Inferior parietal cortex (tissue), 1 donor: ENCODE measurements at regions not wholly inside any gene's neighbourhood (a gene's known extent, or its start where the extent isn't known, plus 50 kb on each side); places are given as distances from the start of the nearest gene placed in this dataset.

Experiments used
- DNase-seq: peaks from one replicate; pipeline ENCODE4 v3.0.0-alpha.2; 2016; ENCODE audit errors: extremely low spot score

- no peak for DNase-seq
Measured at GRCh38 chr18:27826101-27826500, 350.8 kb downstream of the CDH2 start.

- DNase-seq: no peak
Measured at GRCh38 chr18:27825689-27826088, 351.2 kb downstream of the CDH2 start.

- no peak for DNase-seq
Measured at GRCh38 chr18:27824841-27825681, 351.9 kb downstream of the CDH2 start.

DNA sequence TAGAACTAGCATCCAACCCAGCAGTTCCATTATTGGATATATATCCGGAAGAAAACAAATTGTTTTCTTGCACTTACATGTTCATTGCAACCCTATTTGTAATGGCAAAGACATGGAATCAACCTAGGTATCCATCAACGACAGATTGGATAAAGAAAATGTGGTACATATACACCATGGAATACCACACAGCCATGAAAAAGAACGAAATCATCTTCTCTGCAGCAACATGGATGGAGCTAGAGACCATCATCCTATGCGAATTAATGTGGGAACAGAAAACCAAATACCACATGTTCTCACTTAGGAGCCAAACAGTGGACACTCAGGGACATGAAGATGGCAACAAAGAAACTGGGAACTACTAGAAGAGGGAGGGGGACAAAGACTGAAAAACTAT is 352.7 kb downstream of the CDH2 start:
- no peak for DNase-seq

DNA sequence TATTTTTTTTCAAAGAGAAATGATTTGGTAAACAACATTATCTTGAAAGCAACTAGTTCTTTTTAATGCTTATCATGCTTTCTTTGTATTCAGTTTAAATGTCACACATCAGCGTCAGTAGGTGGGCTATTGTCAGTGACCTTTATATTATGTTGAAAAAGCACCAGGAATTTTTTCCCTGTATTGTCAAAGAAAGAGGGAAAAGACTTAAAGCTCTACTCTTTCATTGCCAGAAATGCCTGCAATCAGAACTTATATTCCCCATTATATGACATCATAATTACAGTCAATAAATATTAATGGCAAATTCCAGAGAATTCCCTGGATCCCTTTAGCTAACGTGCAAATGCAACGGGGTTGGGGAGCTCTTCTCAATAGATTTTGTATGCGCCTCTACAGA is 353.9 kb downstream of the CDH2 start:
- no peak for DNase-seq

GRCh38 chr18:27808683-27809082 is 368.2 kb downstream of the CDH2 start:
- no peak for DNase-seq

DNA sequence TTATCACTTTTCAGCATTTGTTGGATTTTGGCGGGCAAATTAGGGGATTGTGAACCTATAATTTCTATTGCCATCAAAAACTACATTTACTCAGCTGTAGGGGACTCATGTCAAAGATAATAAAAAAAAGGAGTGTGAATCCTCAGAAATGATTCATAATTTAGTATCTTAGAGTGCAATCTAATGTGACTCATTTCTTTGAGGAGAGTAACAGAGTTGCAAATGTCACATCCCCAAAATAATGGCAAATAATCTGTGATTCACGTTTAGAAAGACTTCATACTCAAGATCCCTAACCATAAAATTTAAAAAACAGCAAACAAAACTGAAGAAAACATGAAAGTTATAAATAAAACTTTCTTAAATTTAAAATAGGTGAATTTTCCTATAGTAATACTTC is 373.0 kb downstream of the CDH2 start:
- DNase-seq: no peak

GRCh38 chr18:27797484-27797883 is 379.4 kb downstream of the CDH2 start:
- no peak for DNase-seq

DNA sequence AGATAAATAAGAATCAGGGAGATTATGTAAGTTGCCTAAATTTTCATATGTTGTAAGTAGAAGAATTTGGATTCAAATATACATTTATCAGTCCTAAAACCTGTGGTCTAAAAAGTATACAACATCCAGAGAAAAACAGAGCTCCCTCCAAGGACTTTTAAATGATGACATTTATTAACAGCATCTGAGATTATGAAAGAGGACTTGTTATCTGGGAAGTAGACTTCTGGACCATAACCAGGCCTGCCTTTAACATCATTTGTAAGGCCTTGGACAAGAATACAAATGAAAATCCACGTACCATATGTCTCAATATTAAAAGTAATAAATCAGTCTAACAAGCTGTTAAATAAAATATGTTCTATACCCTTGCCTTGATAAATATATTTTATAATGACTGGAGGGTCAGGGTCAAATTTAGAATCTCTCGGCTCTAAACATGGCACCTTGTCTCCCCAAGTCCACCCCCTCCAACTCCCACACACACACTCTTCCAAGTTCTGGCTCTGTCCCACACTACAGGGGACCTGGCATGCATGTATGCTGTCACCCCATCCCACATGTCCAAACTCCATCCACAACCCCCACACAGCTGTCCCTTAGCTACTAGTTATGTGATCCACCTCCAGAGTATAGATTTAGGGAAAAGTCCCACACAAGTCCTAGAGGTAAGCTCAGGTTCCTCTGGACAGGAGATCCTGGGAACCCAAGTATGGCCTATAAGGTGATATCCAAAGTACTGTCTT is 382.6 kb downstream of the CDH2 start:
- DNase-seq: no peak

DNA sequence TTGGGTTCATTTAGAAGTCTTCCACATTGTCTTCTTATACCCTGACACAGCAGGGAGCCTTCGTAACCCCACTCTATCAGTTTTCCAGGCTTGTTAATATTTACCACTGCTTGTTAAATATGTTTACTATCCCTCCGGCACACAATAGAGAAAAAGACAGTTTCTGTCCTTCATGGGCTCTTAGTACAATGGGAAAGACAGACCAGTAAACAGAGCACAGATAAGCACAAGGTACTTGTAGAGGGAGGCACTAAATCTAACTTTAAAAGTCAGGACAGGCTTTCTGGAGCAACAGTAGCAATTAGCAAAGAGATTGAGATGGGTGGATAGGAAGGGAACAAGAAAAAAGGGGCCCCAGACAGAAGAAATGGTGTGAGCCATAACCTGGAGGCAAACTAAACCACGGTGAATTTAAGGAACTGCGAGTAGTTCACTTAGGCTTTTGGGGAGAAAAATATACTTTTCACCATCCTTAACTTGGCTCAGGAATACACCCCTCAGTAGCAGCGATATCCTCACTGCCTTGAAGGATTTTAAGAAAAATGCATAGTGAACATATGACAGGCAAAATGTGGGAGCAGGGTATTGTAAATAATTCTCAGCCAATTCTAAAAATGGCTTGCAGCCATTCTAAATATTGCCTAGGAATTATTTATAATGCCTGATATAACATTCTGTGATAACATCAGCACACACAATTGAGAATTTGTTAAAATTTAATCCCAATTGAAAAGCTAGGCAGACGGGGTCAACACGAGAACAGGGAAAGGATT is 383.7 kb downstream of the CDH2 start:
- DNase-seq: no peak

GRCh38 chr18:27789406-27789805 is 387.5 kb downstream of the CDH2 start:
- DNase-seq: no peak

GRCh38 chr18:27787547-27787946 is 389.4 kb downstream of the CDH2 start:
- no peak for DNase-seq

DNA sequence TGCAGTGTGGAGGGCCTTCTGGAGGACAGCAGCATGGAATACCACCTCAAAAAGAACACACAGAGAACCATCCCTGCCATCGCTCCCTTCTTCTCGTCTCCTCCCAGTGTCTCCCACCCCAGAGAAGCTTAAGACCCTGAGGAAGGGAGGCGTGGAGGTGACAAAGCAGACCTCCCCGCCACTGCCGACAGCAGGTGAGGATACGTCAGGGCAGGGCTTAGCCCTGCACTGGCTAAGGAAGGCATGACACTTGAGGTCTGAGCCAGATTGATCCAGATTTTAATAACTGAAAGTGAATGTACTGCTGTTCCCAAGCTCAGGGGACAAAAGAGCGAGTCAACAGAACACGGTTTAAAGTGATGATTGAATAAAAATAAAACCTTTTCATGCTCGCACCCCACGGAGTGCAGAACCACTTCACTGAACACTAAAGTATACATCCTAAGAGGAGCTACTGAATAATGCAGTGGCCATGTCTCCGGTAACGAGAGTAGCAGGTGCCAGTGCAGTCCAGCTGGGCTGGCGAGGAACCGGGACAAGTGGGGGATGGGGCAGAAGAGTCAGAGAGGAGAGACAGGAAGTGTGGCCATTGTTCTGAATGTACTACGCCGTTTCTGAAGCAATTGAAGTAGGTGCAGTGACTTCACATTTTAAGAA is 391.0 kb downstream of the CDH2 start:
- DNase-seq: no peak

DNA sequence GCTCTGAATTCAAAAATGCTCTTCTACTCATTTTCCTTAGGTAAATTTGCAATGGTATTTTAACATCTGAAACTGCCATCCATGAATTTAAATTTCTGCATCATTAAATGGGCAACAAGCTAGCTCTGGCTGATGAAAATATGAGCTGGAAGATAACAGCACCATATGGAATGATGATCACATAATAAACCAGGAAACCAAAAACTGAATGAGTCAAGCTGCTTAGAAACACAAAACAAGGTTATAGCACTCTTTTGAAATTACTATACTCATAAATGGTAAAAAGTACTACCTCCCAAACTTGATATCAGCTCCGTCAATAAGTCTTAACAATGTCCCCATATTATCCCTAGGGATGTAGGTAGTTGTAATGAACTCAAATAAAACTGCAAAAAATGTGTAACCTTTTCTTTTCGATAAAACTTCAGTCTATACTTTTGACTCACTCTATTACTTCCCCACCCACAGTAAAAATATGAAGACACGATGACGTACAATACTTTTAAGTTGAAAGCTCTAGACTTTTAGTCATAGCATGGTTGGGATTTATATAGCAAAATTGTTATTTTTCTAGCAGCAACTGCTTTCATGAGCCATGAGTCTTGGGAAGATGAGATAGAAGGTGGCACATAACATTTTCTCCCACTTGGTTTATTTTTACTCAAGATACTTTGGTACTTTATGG is 396.7 kb downstream of the CDH2 start:
- peak; percentile 20 for DNase-seq

DNA sequence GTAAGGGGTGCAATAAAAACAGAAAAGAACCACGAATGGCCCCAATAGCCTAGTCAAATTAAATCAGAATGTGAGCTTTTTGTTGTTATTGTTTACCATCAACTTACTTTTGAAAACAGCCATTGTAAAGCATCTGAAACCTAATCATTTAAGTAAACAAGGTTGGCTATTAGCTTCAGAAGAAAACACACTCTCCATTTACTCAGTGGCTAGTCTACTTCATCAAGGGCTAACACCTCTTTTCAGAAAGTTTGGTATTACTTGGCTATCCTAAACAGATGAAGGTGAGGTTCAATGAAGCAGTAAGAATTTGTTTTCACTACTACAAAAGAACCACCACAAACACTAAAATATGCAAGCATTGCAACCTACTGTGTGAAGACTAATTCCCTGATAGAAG is 398.0 kb downstream of the CDH2 start:
- no peak for DNase-seq

DNA sequence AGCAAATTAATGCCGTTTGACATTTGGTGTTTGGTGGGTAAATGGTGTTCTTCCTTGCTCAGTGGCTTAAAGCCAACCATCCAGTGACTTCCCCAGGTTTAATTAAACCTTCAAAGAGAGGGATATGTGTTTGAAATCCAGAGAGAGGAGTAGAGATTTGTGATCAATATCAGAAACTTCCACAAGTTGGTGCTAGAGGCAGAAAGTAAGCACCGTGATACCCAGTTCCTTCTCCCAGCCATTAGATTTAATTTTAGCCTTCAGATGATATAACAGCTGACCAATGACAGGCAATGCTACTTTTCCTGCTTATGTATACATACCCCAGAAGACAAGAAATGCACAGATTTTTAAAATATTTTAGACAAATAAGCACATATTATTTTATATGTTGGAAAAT is 398.5 kb downstream of the CDH2 start:
- no peak for DNase-seq

- no peak for DNase-seq
Measured at GRCh38 chr18:27772081-27772480, 404.8 kb downstream of the CDH2 start.

GRCh38 chr18:27771571-27771970 is 405.4 kb downstream of the CDH2 start:
- DNase-seq: no peak

- DNase-seq: no peak
Measured at GRCh38 chr18:27769152-27769551, 407.8 kb downstream of the CDH2 start.

- no peak for DNase-seq
Measured at GRCh38 chr18:27763936-27764335, 413.0 kb downstream of the CDH2 start.

GRCh38 chr18:27763341-27763740 is 413.6 kb downstream of the CDH2 start:
- DNase-seq: no peak
